ENCODE measurements at regions not wholly inside any gene's neighbourhood (a gene's known extent, or its start where the extent isn't known, plus 50 kb on each side); places are given as distances from the start of the nearest gene placed in this dataset.

- no peak for DNase-seq (ENCODE audit: low read depth)
- H3K4me3 ChIP-seq (ENCODE audit: low read depth, low read length) = no peak overlapping the region
- no peak for TF ChIP-seq CTCF (conservative IDR thresholded peaks at IDR 0.05; ENCODE audit: low read depth, low read length)
These were observed 155.4 kb downstream of the URB2 start for GRCh38 chr1:229781453-229781852.

GRCh38 chr1:229782469-229782868 lies 156.4 kb downstream of the URB2 start:
- no peak for DNase-seq (ENCODE audit: low read depth)
- H3K4me3 ChIP-seq (ENCODE audit: low read depth, low read length) = no peak overlapping the region
- TF ChIP-seq CTCF (conservative IDR thresholded peaks at IDR 0.05; ENCODE audit: low read depth, low read length) = no peak

- no peak for DNase-seq (ENCODE audit: low read depth)
- no peak overlapping the region for H3K4me3 ChIP-seq (ENCODE audit: low read depth, low read length)
- no peak for TF ChIP-seq CTCF (conservative IDR thresholded peaks at IDR 0.05; ENCODE audit: low read depth, low read length)
These were observed 158.8 kb downstream of the URB2 start for GRCh38 chr1:229784834-229785233.

GRCh38 chr1:229786974-229787610 lies 161.0 kb downstream of the URB2 start:
- no peak overlapping the region for H3K4me3 ChIP-seq (ENCODE audit: low read depth, low read length)
- TF ChIP-seq CTCF (conservative IDR thresholded peaks at IDR 0.05; ENCODE audit: low read depth, low read length) = no peak
- peak; percentile 6 for DNase-seq (ENCODE audit: low read depth)

GRCh38 chr1:229788004-229788403 lies 162.0 kb downstream of the URB2 start:
- no peak overlapping the region for H3K4me3 ChIP-seq (ENCODE audit: low read depth, low read length)
- TF ChIP-seq CTCF (conservative IDR thresholded peaks at IDR 0.05; ENCODE audit: low read depth, low read length) = no peak
- no peak for DNase-seq (ENCODE audit: low read depth)

GRCh38 chr1:229792012-229792975 lies 166.2 kb downstream of the URB2 start:
- DNase-seq (ENCODE audit: low read depth) = peak; percentile 38
- no peak overlapping the region for H3K4me3 ChIP-seq (ENCODE audit: low read depth, low read length)
- TF ChIP-seq CTCF (conservative IDR thresholded peaks at IDR 0.05; ENCODE audit: low read depth, low read length) = no peak
